HG02840 (cell line): ENCODE measurements at regions not wholly inside any gene's neighbourhood (a gene's known extent, or its start where the extent isn't known, plus 50 kb on each side); places are given as distances from the start of the nearest gene placed in this dataset.
"Not testable (repeated sequence)": the region's sequence is repeated elsewhere in the genome, so short reads cannot be mapped to it uniquely, and the experiment has no call there.

Experiments used
- ATAC-seq: cut with Tn5 transposase; IDR thresholded peaks from one replicate; pipeline ENCODE4 v1.9.1; 2021; ENCODE audit warnings: mild to moderate bottlenecking, moderate library complexity, moderate number of reproducible peaks; ENCODE audit not compliant: unreplicated experiment, low FRiP score

- ATAC-seq, result no peak
Observed at GRCh38 chr1:10908266-10908665, 104.2 kb upstream of the TARDBP start.

- no peak for ATAC-seq
Observed at GRCh38 chr1:10909697-10910680, 102.5 kb upstream of the TARDBP start.

- ATAC-seq, result no peak
Observed at GRCh38 chr1:10910681-10911489, 101.6 kb upstream of the TARDBP start.

- ATAC-seq, result no peak
Observed at GRCh38 chr1:10911490-10912166, 100.8 kb upstream of the TARDBP start.

GRCh38 chr1:10912441-10912840 lies 100.0 kb upstream of the TARDBP start:
- no peak for ATAC-seq

- ATAC-seq, result no peak
Observed at GRCh38 chr1:10914056-10914455, 98.4 kb upstream of the TARDBP start.

GRCh38 chr1:10915594-10915993 lies 96.9 kb upstream of the TARDBP start:
- no peak for ATAC-seq

GRCh38 chr1:10916311-10916710 lies 96.1 kb upstream of the TARDBP start:
- ATAC-seq, result no peak

- no peak for ATAC-seq
Observed at GRCh38 chr1:10916991-10917390, 95.5 kb upstream of the TARDBP start.

- ATAC-seq, result no peak
Observed at GRCh38 chr1:10917513-10918454, 94.7 kb upstream of the TARDBP start.

GRCh38 chr1:10918531-10918930 lies 93.9 kb upstream of the TARDBP start:
- ATAC-seq, result no peak

GRCh38 chr1:10920063-10920626 lies 92.3 kb upstream of the TARDBP start:
- no peak for ATAC-seq

- ATAC-seq, result not testable (repeated sequence)
Observed at GRCh38 chr1:10922315-10923060, 90.0 kb upstream of the TARDBP start.

GRCh38 chr1:10924030-10924429 lies 88.4 kb upstream of the TARDBP start:
- no peak for ATAC-seq

GRCh38 chr1:10928654-10929053 lies 83.8 kb upstream of the TARDBP start:
- ATAC-seq, result no peak

- ATAC-seq, result no peak
Observed at GRCh38 chr1:10932088-10932487, 80.4 kb upstream of the TARDBP start.

GRCh38 chr1:10934150-10934818 lies 78.2 kb upstream of the TARDBP start:
- ATAC-seq, result no peak

- no peak for ATAC-seq
Observed at GRCh38 chr1:10935246-10935645, 77.2 kb upstream of the TARDBP start.
